ENCODE measurements at regions not wholly inside any gene's neighbourhood (a gene's known extent, or its start where the extent isn't known, plus 50 kb on each side); places are given as distances from the start of the nearest gene placed in this dataset.
"Not testable (repeated sequence)": the region's sequence is repeated elsewhere in the genome, so short reads cannot be mapped to it uniquely, and the experiment has no call there.

DNA sequence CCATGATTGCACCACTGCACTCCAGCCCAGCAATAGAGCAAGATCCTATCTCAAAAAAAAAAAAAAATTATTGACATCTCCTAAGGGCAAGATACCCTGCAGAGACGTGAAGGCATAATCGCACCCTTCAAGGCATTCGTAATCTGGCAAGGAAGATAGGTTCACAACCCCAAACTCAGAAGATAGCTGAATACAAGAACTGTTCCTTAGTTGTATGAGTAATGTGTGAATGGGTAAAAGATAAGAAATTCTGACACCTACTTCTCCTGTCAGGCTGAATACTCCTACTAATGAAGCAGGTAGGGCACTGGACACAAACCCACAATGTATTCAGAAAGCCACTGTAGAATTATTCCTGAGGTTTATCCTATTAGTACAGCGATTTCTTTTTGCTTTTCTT, 882.4 kb upstream of the AUTS2 start:
- Histone ChIP-seq H3K4me3 (ENCODE audit: low read depth in 1 of 3, low read length in 3 of 3) (no peak overlapping the region), H3K27me3 (ENCODE audit: control insufficient read depth in 3 of 3, insufficient read depth in 3 of 3, low read length in 3 of 3) (no peaks in the 10 kb centered on the region), H3K36me3 (ENCODE audit: control insufficient read depth in 3 of 3, insufficient read depth in 2 of 3, low read depth in 1 of 3, low read length in 3 of 3) (no peaks in the 10 kb centered on the region), H3K4me1 (ENCODE audit: control insufficient read depth in 3 of 3, insufficient read depth in 2 of 3, low read depth in 1 of 3, low read length in 2 of 3) (no peaks in the 10 kb centered on the region), H3K27ac (ENCODE audit: low read depth in 1 of 3, low read length in 2 of 3) (no peak overlapping the region), H3K9me3 (ENCODE audit: control insufficient read depth in 2 of 2, insufficient read depth in 1 of 2, low read depth in 1 of 2, low read length in 1 of 2) (no peaks in the 10 kb centered on the region)
- FAIRE-seq (no peak), DNase-seq (no peak)
- WGBS, 3 donors = 54 to 87% (median 87%) methylated on average over 4 of the region's 4 CpGs

GRCh38 chr7:68717176-68717575, 881.1 kb upstream of the AUTS2 start:
- WGBS, 3 donors = 74 to 94% (median 84%) methylated on average over 1 of the region's 1 CpG
- no peak for FAIRE-seq
- no peaks in the 10 kb centered on the region for H3K9me3 ChIP-seq (ENCODE audit: control insufficient read depth in 2 of 2, insufficient read depth in 1 of 2, low read depth in 1 of 2, low read length in 1 of 2)
- no peak for DNase-seq
- H3K4me3 ChIP-seq (ENCODE audit: low read depth in 1 of 3, low read length in 3 of 3) = no peak overlapping the region
- H3K27ac ChIP-seq (ENCODE audit: low read depth in 1 of 3, low read length in 2 of 3) = no peak overlapping the region
- H3K27me3 ChIP-seq (ENCODE audit: control insufficient read depth in 3 of 3, insufficient read depth in 3 of 3, low read length in 3 of 3) = no peaks in the 10 kb centered on the region
- no peaks in the 10 kb centered on the region for H3K4me1 ChIP-seq (ENCODE audit: control insufficient read depth in 3 of 3, insufficient read depth in 2 of 3, low read depth in 1 of 3, low read length in 2 of 3)
- H3K36me3 ChIP-seq (ENCODE audit: control insufficient read depth in 3 of 3, insufficient read depth in 2 of 3, low read depth in 1 of 3, low read length in 3 of 3) = no peaks in the 10 kb centered on the region

DNA sequence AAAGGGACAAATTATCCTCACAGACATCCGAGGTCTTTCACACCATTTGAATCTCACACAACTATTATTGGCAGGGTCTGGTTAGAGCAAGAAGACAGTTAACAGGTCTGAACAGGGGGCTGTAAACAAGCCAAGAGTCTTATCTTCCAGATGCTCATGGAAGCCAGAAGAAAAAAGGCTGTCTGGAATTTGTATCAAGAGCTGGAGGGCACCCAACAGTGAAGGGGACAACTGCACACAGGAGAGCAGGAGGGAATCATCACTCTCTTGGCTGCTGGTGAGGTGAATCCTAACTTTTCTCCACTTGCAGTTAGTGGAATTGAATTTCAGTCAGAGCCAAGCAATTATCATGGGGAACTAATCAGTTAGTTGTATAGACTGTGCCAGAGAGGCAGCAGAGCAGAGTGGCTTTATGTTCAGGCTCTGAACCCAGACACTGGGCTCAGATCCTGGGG, 880.2 kb upstream of the AUTS2 start:
- Histone ChIP-seq H3K4me1 (ENCODE audit: control insufficient read depth in 3 of 3, insufficient read depth in 2 of 3, low read depth in 1 of 3, low read length in 2 of 3) (no peaks in the 10 kb centered on the region), H3K27me3 (ENCODE audit: control insufficient read depth in 3 of 3, insufficient read depth in 3 of 3, low read length in 3 of 3) (no peaks in the 10 kb centered on the region), H3K36me3 (ENCODE audit: control insufficient read depth in 3 of 3, insufficient read depth in 2 of 3, low read depth in 1 of 3, low read length in 3 of 3) (no peaks in the 10 kb centered on the region), H3K4me3 (ENCODE audit: low read depth in 1 of 3, low read length in 3 of 3) (no peak overlapping the region), H3K27ac (ENCODE audit: low read depth in 1 of 3, low read length in 2 of 3) (no peak overlapping the region), H3K9me3 (ENCODE audit: control insufficient read depth in 2 of 2, insufficient read depth in 1 of 2, low read depth in 1 of 2, low read length in 1 of 2) (no peaks in the 10 kb centered on the region)
- no peak for DNase-seq
- WGBS, 3 donors = 28 to 52% (median 37%) methylated on average over 1 of the region's 1 CpG
- FAIRE-seq = no peak

- DNase-seq (no peak), FAIRE-seq (no peak)
- no peak overlapping the region for H3K4me3 ChIP-seq (ENCODE audit: low read depth in 1 of 3, low read length in 3 of 3)
- no peaks in the 10 kb centered on the region for H3K27me3 ChIP-seq (ENCODE audit: control insufficient read depth in 3 of 3, insufficient read depth in 3 of 3, low read length in 3 of 3)
- 73 to 84% (median 76%) methylated on average over 5 of the region's 5 CpGs for WGBS, 3 donors
- H3K27ac ChIP-seq (ENCODE audit: low read depth in 1 of 3, low read length in 2 of 3) = no peak overlapping the region
- H3K36me3 ChIP-seq (ENCODE audit: control insufficient read depth in 3 of 3, insufficient read depth in 2 of 3, low read depth in 1 of 3, low read length in 3 of 3) = no peaks in the 10 kb centered on the region
- no peaks in the 10 kb centered on the region for H3K9me3 ChIP-seq (ENCODE audit: control insufficient read depth in 2 of 2, insufficient read depth in 1 of 2, low read depth in 1 of 2, low read length in 1 of 2)
- H3K4me1 ChIP-seq (ENCODE audit: control insufficient read depth in 3 of 3, insufficient read depth in 2 of 3, low read depth in 1 of 3, low read length in 2 of 3) = no peaks in the 10 kb centered on the region
These were observed 877.6 kb upstream of the AUTS2 start for GRCh38 chr7:68720697-68721096.

GRCh38 chr7:68722044-68722443, 876.2 kb upstream of the AUTS2 start:
- Histone ChIP-seq H3K4me3 (ENCODE audit: low read depth in 1 of 3, low read length in 3 of 3) (no peak overlapping the region), H3K36me3 (ENCODE audit: control insufficient read depth in 3 of 3, insufficient read depth in 2 of 3, low read depth in 1 of 3, low read length in 3 of 3) (no peaks in the 10 kb centered on the region), H3K4me1 (ENCODE audit: control insufficient read depth in 3 of 3, insufficient read depth in 2 of 3, low read depth in 1 of 3, low read length in 2 of 3) (no peaks in the 10 kb centered on the region), H3K27ac (ENCODE audit: low read depth in 1 of 3, low read length in 2 of 3) (no peak overlapping the region), H3K27me3 (ENCODE audit: control insufficient read depth in 3 of 3, insufficient read depth in 3 of 3, low read length in 3 of 3) (no peaks in the 10 kb centered on the region), H3K9me3 (ENCODE audit: control insufficient read depth in 2 of 2, insufficient read depth in 1 of 2, low read depth in 1 of 2, low read length in 1 of 2) (no peaks in the 10 kb centered on the region)
- 38 to 63% (median 42%) methylated on average over 1 of the region's 1 CpG for WGBS, 3 donors
- DNase-seq = no peak
- FAIRE-seq = no peak

- no peaks in the 10 kb centered on the region for H3K9me3 ChIP-seq (ENCODE audit: control insufficient read depth in 2 of 2, insufficient read depth in 1 of 2, low read depth in 1 of 2, low read length in 1 of 2)
- H3K27me3 ChIP-seq (ENCODE audit: control insufficient read depth in 3 of 3, insufficient read depth in 3 of 3, low read length in 3 of 3) = no peaks in the 10 kb centered on the region
- H3K36me3 ChIP-seq (ENCODE audit: control insufficient read depth in 3 of 3, insufficient read depth in 2 of 3, low read depth in 1 of 3, low read length in 3 of 3) = no peaks in the 10 kb centered on the region
- 46 to 61% (median 55%) methylated on average over 6 of the region's 6 CpGs for WGBS, 3 donors
- DNase-seq = no peak
- no peak for FAIRE-seq
- no peaks in the 10 kb centered on the region for H3K4me1 ChIP-seq (ENCODE audit: control insufficient read depth in 3 of 3, insufficient read depth in 2 of 3, low read depth in 1 of 3, low read length in 2 of 3)
- H3K4me3 ChIP-seq (ENCODE audit: low read depth in 1 of 3, low read length in 3 of 3) = no peak overlapping the region
- no peak overlapping the region for H3K27ac ChIP-seq (ENCODE audit: low read depth in 1 of 3, low read length in 2 of 3)
These were observed 873.3 kb upstream of the AUTS2 start for GRCh38 chr7:68724965-68725364.

GRCh38 chr7:68725843-68726785, 872.2 kb upstream of the AUTS2 start:
- no peaks in the 10 kb centered on the region for H3K9me3 ChIP-seq (ENCODE audit: control insufficient read depth in 2 of 2, insufficient read depth in 1 of 2, low read depth in 1 of 2, low read length in 1 of 2)
- DNase-seq = no peak
- H3K36me3 ChIP-seq (ENCODE audit: control insufficient read depth in 3 of 3, insufficient read depth in 2 of 3, low read depth in 1 of 3, low read length in 3 of 3) = no peaks in the 10 kb centered on the region
- no peak overlapping the region for H3K27ac ChIP-seq (ENCODE audit: low read depth in 1 of 3, low read length in 2 of 3)
- WGBS, 3 donors = 90 to 93% (median 93%) methylated on average over 12 of the region's 12 CpGs
- no peak for FAIRE-seq
- H3K4me3 ChIP-seq (ENCODE audit: low read depth in 1 of 3, low read length in 3 of 3) = no peak overlapping the region
- no peaks in the 10 kb centered on the region for H3K4me1 ChIP-seq (ENCODE audit: control insufficient read depth in 3 of 3, insufficient read depth in 2 of 3, low read depth in 1 of 3, low read length in 2 of 3)
- H3K27me3 ChIP-seq (ENCODE audit: control insufficient read depth in 3 of 3, insufficient read depth in 3 of 3, low read length in 3 of 3) = no peaks in the 10 kb centered on the region

- FAIRE-seq; H3K27ac ChIP-seq (ENCODE audit: low read depth in 1 of 3, low read length in 2 of 3): not testable (repeated sequence)
- 87 to 88% (median 88%) methylated on average over 6 of the region's 6 CpGs for WGBS, 3 donors
These were observed 869.6 kb upstream of the AUTS2 start for GRCh38 chr7:68728720-68729119.

GRCh38 chr7:68729371-68729770, 868.9 kb upstream of the AUTS2 start:
- Histone ChIP-seq H3K27me3 (ENCODE audit: control insufficient read depth in 3 of 3, insufficient read depth in 3 of 3, low read length in 3 of 3) (no peaks in the 10 kb centered on the region), H3K4me1 (ENCODE audit: control insufficient read depth in 3 of 3, insufficient read depth in 2 of 3, low read depth in 1 of 3, low read length in 2 of 3) (no peaks in the 10 kb centered on the region), H3K9me3 (ENCODE audit: control insufficient read depth in 2 of 2, insufficient read depth in 1 of 2, low read depth in 1 of 2, low read length in 1 of 2) (no peaks in the 10 kb centered on the region), H3K27ac (ENCODE audit: low read depth in 1 of 3, low read length in 2 of 3) (no peak overlapping the region), H3K36me3 (ENCODE audit: control insufficient read depth in 3 of 3, insufficient read depth in 2 of 3, low read depth in 1 of 3, low read length in 3 of 3) (no peaks in the 10 kb centered on the region), H3K4me3 (ENCODE audit: low read depth in 1 of 3, low read length in 3 of 3) (no peak overlapping the region)
- FAIRE-seq = no peak
- 68 to 91% (median 87%) methylated on average over 7 of the region's 7 CpGs for WGBS, 3 donors
- no peak for DNase-seq

More at GRCh38 chr7:68728720-68729119, 869.6 kb upstream of the AUTS2 start:
- not testable (repeated sequence) for H3K9me3 ChIP-seq (ENCODE audit: control insufficient read depth in 2 of 2, insufficient read depth in 1 of 2, low read depth in 1 of 2, low read length in 1 of 2); H3K27me3 ChIP-seq (ENCODE audit: control insufficient read depth in 3 of 3, insufficient read depth in 3 of 3, low read length in 3 of 3); H3K36me3 ChIP-seq (ENCODE audit: control insufficient read depth in 3 of 3, insufficient read depth in 2 of 3, low read depth in 1 of 3, low read length in 3 of 3); DNase-seq; H3K4me3 ChIP-seq (ENCODE audit: low read depth in 1 of 3, low read length in 3 of 3); H3K4me1 ChIP-seq (ENCODE audit: control insufficient read depth in 3 of 3, insufficient read depth in 2 of 3, low read depth in 1 of 3, low read length in 2 of 3)

All from small intestine (tissue), 7 donors.